HepG2 (cell line): ENCODE measurements at regions not wholly inside any gene's neighbourhood (a gene's known extent, or its start where the extent isn't known, plus 50 kb on each side); places are given as distances from the start of the nearest gene placed in this dataset.

Source experiments
- EP300 ChIP-seq, 3 experiments: sonication (generic) in 1 of 3; formaldehyde crosslinking in 1 of 3; IDR thresholded peaks; 2 replicates each; pipeline versions ENCODE4 v1.5.1 to v1.6.1; 2011 to 2020; ENCODE audit warnings: low read depth in 2 of 3, low read length in 2 of 3, borderline replicate concordance in 1 of 3, improper control_type of control experiment in 1 of 3, mild to moderate bottlenecking in 1 of 3, missing genetic modification reagents in 1 of 3, moderate library complexity in 1 of 3
- FOXK1 ChIP-seq: sonication (generic); formaldehyde crosslinking; IDR thresholded peaks from 2 replicates; pipeline ENCODE4 v1.4.0; 2020; ENCODE audit warnings: low read depth, missing genetic modification reagents, borderline replicate concordance
- HDAC2 ChIP-seq: sonication (generic); formaldehyde crosslinking; IDR thresholded peaks from 2 replicates; pipeline ENCODE4 v1.4.0; 2020; ENCODE audit warnings: missing genetic modification reagents
- MEF2D ChIP-seq: sonication (generic); formaldehyde crosslinking; IDR thresholded peaks from 2 replicates; pipeline ENCODE4 v1.5.1; 2020; ENCODE audit warnings: mild to moderate bottlenecking, missing genetic modification reagents
- NFYB ChIP-seq: sonication (generic); formaldehyde crosslinking; IDR thresholded peaks from 2 replicates; pipeline ENCODE4 v1.4.0; 2020; ENCODE audit warnings: missing genetic modification reagents
- SMARCC2 ChIP-seq: fragments of 450-650 bp; IDR thresholded peaks from 2 replicates; pipeline ENCODE4 v1.6.1; 2017; ENCODE audit warnings: antibody characterized with exemption, mild to moderate bottlenecking
- TCF7 ChIP-seq: sonication (generic); IDR thresholded peaks from 2 replicates; pipeline ENCODE4 v1.6.1; 2016; ENCODE audit warnings: antibody characterized with exemption, low read depth
- ZBTB3 ChIP-seq: sonication (generic); formaldehyde crosslinking; IDR thresholded peaks from 2 replicates; pipeline ENCODE4 v1.4.0; 2020; ENCODE audit warnings: low read depth, mild to moderate bottlenecking, moderate library complexity, missing genetic modification reagents, borderline replicate concordance
- ZNF510 ChIP-seq: sonication (generic); formaldehyde crosslinking; IDR thresholded peaks from 2 replicates; pipeline ENCODE4 v1.4.0; 2020; ENCODE audit warnings: low read depth, mild to moderate bottlenecking, missing genetic modification reagents
- ZSCAN20 ChIP-seq: sonication (generic); formaldehyde crosslinking; IDR thresholded peaks from 2 replicates; pipeline ENCODE4 v1.4.0; 2020; ENCODE audit warnings: missing genetic modification reagents, mild to moderate bottlenecking, borderline replicate concordance
- TF ChIP-seq, protein P1 (sequence below): sonication (generic); formaldehyde crosslinking; IDR thresholded peaks from 2 replicates; pipeline ENCODE4 v1.5.0; 2020; ENCODE audit warnings: mild to moderate bottlenecking, missing genetic modification reagents, moderate library complexity

GRCh38 chr1:98461873-98462385 lies 199.6 kb upstream of the SNX7 start:
- TF ChIP-seq SMARCC2: no peak
- TF ChIP-seq ZNF510 (CRISPR knock-in tag): no peak
- TF ChIP-seq ZBTB3 (CRISPR knock-in tag): no peak
- TF ChIP-seq ZSCAN20 (CRISPR knock-in tag): no peak
- no peak for TF ChIP-seq NFYB (CRISPR knock-in tag)
- no peak for TF ChIP-seq MEF2D (CRISPR knock-in tag)
- no peak for TF ChIP-seq TCF7
- no peak for TF ChIP-seq HDAC2
- no peak for TF ChIP-seq EP300 (IDR thresholded peaks at IDR 0.05; ENCODE audit: low read depth in 2 of 2, low read length in 2 of 2)
- TF ChIP-seq EP300 (CRISPR knock-in tag; IDR thresholded peaks at IDR 0.05; ENCODE audit: borderline replicate concordance): no peak
- TF ChIP-seq FOXK1 (CRISPR knock-in tag): no peak
- TF ChIP-seq, protein P1, sequence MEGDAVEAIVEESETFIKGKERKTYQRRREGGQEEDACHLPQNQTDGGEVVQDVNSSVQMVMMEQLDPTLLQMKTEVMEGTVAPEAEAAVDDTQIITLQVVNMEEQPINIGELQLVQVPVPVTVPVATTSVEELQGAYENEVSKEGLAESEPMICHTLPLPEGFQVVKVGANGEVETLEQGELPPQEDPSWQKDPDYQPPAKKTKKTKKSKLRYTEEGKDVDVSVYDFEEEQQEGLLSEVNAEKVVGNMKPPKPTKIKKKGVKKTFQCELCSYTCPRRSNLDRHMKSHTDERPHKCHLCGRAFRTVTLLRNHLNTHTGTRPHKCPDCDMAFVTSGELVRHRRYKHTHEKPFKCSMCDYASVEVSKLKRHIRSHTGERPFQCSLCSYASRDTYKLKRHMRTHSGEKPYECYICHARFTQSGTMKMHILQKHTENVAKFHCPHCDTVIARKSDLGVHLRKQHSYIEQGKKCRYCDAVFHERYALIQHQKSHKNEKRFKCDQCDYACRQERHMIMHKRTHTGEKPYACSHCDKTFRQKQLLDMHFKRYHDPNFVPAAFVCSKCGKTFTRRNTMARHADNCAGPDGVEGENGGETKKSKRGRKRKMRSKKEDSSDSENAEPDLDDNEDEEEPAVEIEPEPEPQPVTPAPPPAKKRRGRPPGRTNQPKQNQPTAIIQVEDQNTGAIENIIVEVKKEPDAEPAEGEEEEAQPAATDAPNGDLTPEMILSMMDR (CRISPR knock-in tag): no peak
